D721Med (cell line): ENCODE measurements at regions not wholly inside any gene's neighbourhood (a gene's known extent, or its start where the extent isn't known, plus 50 kb on each side); places are given as distances from the start of the nearest gene placed in this dataset.

Experiments
- DNase-seq: peaks from one replicate; pipeline ENCODE4 v3.0.0; 2011; ENCODE audit warnings: low spot score; ENCODE audit not compliant: insufficient read length
- FAIRE-seq: peaks from 2 replicates; lab custom pipeline; 2011; peaks lifted over from hg19 to GRCh38; lab: Jason Lieb, UNC
- CTCF ChIP-seq: IDR thresholded peaks from 2 replicates; pipeline ENCODE4 v1.5.1; 2012; ENCODE audit warnings: mild to moderate bottlenecking, control low read depth; ENCODE audit not compliant: insufficient read depth; ENCODE audit errors: missing control alignments

GRCh38 chr10:108363576-108363975 is 1199.1 kb upstream of the SORCS1 start:
- FAIRE-seq: no peak
- TF ChIP-seq CTCF: no peak
- no peak for DNase-seq

- DNase-seq (no peak), FAIRE-seq (no peak)
- no peak for TF ChIP-seq CTCF
These were observed 1198.5 kb upstream of the SORCS1 start for GRCh38 chr10:108362961-108363360.

GRCh38 chr10:108362296-108362695 is 1197.8 kb upstream of the SORCS1 start:
- no peak for FAIRE-seq
- DNase-seq: no peak
- no peak for TF ChIP-seq CTCF

- FAIRE-seq: no peak
These were observed 1195.7 kb upstream of the SORCS1 start for GRCh38 chr10:108360187-108360586.

GRCh38 chr10:108358912-108359311 is 1194.4 kb upstream of the SORCS1 start:
- FAIRE-seq (no peak), DNase-seq (no peak)
- peak; percentile 28 for TF ChIP-seq CTCF

More at GRCh38 chr10:108360187-108360586, 1195.7 kb upstream of the SORCS1 start:
- no peak for DNase-seq
- no peak for TF ChIP-seq CTCF

- FAIRE-seq (no peak), DNase-seq (no peak)
- TF ChIP-seq CTCF: no peak
These were observed 1188.3 kb upstream of the SORCS1 start for GRCh38 chr10:108352771-108353170.

- FAIRE-seq (no peak), DNase-seq (no peak)
- no peak for TF ChIP-seq CTCF
These were observed 1183.7 kb upstream of the SORCS1 start for GRCh38 chr10:108348215-108348614.
